ENCODE measurements at regions not wholly inside any gene's neighbourhood (a gene's known extent, or its start where the extent isn't known, plus 50 kb on each side); places are given as distances from the start of the nearest gene placed in this dataset.

GRCh38 chr4:107182347-107182746 is 146.2 kb upstream of the DKK2 start:
- TF ChIP-seq YY1 (IDR thresholded peaks at IDR 0.05; ENCODE audit: low read depth, low read length): no peak
- no peak for TF ChIP-seq EP300 (IDR thresholded peaks at IDR 0.05; ENCODE audit: borderline replicate concordance in 1 of 2, control insufficient read depth in 1 of 2, low read depth in 2 of 2, low read length in 2 of 2)
- TF ChIP-seq POLR2A (IDR thresholded peaks at IDR 0.05; ENCODE audit: low read depth, low read length): no peak
- TF ChIP-seq, protein P1, sequence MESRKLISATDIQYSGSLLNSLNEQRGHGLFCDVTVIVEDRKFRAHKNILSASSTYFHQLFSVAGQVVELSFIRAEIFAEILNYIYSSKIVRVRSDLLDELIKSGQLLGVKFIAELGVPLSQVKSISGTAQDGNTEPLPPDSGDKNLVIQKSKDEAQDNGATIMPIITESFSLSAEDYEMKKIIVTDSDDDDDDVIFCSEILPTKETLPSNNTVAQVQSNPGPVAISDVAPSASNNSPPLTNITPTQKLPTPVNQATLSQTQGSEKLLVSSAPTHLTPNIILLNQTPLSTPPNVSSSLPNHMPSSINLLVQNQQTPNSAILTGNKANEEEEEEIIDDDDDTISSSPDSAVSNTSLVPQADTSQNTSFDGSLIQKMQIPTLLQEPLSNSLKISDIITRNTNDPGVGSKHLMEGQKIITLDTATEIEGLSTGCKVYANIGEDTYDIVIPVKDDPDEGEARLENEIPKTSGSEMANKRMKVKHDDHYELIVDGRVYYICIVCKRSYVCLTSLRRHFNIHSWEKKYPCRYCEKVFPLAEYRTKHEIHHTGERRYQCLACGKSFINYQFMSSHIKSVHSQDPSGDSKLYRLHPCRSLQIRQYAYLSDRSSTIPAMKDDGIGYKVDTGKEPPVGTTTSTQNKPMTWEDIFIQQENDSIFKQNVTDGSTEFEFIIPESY (IDR thresholded peaks at IDR 0.05): no peak
- TF ChIP-seq MYC (IDR thresholded peaks at IDR 0.05; ENCODE audit: insufficient read depth, insufficient read length, insufficient replicate concordance, low read length, severe bottlenecking): no peak
- TF ChIP-seq RAD51 (IDR thresholded peaks at IDR 0.05): no peak
- TF ChIP-seq, protein P2, sequence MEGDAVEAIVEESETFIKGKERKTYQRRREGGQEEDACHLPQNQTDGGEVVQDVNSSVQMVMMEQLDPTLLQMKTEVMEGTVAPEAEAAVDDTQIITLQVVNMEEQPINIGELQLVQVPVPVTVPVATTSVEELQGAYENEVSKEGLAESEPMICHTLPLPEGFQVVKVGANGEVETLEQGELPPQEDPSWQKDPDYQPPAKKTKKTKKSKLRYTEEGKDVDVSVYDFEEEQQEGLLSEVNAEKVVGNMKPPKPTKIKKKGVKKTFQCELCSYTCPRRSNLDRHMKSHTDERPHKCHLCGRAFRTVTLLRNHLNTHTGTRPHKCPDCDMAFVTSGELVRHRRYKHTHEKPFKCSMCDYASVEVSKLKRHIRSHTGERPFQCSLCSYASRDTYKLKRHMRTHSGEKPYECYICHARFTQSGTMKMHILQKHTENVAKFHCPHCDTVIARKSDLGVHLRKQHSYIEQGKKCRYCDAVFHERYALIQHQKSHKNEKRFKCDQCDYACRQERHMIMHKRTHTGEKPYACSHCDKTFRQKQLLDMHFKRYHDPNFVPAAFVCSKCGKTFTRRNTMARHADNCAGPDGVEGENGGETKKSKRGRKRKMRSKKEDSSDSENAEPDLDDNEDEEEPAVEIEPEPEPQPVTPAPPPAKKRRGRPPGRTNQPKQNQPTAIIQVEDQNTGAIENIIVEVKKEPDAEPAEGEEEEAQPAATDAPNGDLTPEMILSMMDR (IDR thresholded peaks at IDR 0.05 in 2 of 3, conservative IDR thresholded peaks at IDR 0.05 in 1 of 3; ENCODE audit: control insufficient read depth in 2 of 3, extremely low read depth in 1 of 3, insufficient read depth in 1 of 3, low read depth in 3 of 3, low read length in 3 of 3): no peak
- TF ChIP-seq, protein P3, sequence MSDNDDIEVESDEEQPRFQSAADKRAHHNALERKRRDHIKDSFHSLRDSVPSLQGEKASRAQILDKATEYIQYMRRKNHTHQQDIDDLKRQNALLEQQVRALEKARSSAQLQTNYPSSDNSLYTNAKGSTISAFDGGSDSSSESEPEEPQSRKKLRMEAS (IDR thresholded peaks at IDR 0.05; ENCODE audit: low read depth, low read length): no peak
- no peak for TF ChIP-seq HDAC6 (IDR thresholded peaks at IDR 0.05; ENCODE audit: unreplicated experiment)
